Loucy (cell line): ENCODE measurements at regions not wholly inside any gene's neighbourhood (a gene's known extent, or its start where the extent isn't known, plus 50 kb on each side); places are given as distances from the start of the nearest gene placed in this dataset.

Experiments
- CTCF ChIP-seq: fragments of 200-600 bp; sonication (generic); conservative IDR thresholded peaks from 2 replicates; pipeline ENCODE4 v1.5.1; 2014; ENCODE audit warnings: mild to moderate bottlenecking, antibody characterized with exemption, low read length
- EZH2phosphoT487 ChIP-seq: fragments of 200-600 bp; IDR thresholded peaks from 2 replicates; pipeline ENCODE4 v1.6.1; 2018; ENCODE audit warnings: antibody characterized with exemption, mild to moderate bottlenecking, moderate library complexity, borderline replicate concordance

GRCh38 chr10:90051474-90051873 lies 350.1 kb downstream of the KIF20B start:
- no peak for TF ChIP-seq CTCF
- no peak for TF ChIP-seq EZH2phosphoT487
